ENCODE measurements at regions not wholly inside any gene's neighbourhood (a gene's known extent, or its start where the extent isn't known, plus 50 kb on each side); places are given as distances from the start of the nearest gene placed in this dataset.

- no peak overlapping the region for H3K27ac ChIP-seq
- TF ChIP-seq CTCF (IDR thresholded peaks at IDR 0.05) (no peak), ZFX (IDR thresholded peaks at IDR 0.05; ENCODE audit: borderline replicate concordance) (no peak)
These were observed 213.5 kb upstream of the MBL2 start for GRCh38 chr10:52986125-52986524.

GRCh38 chr10:52984169-52984568, 211.6 kb upstream of the MBL2 start:
- H3K27ac ChIP-seq = no peak overlapping the region
- TF ChIP-seq CTCF (IDR thresholded peaks at IDR 0.05) (no peak), ZFX (IDR thresholded peaks at IDR 0.05; ENCODE audit: borderline replicate concordance) (no peak)

- TF ChIP-seq ZFX (IDR thresholded peaks at IDR 0.05; ENCODE audit: borderline replicate concordance) (no peak), CTCF (IDR thresholded peaks at IDR 0.05) (no peak)
- no peak overlapping the region for H3K27ac ChIP-seq
These were observed 206.9 kb upstream of the MBL2 start for GRCh38 chr10:52979295-52979990.

- no peak overlapping the region for H3K27ac ChIP-seq
- TF ChIP-seq CTCF (IDR thresholded peaks at IDR 0.05) (no peak), ZFX (IDR thresholded peaks at IDR 0.05; ENCODE audit: borderline replicate concordance) (no peak)
These were observed 205.0 kb upstream of the MBL2 start for GRCh38 chr10:52977581-52977980.

- TF ChIP-seq CTCF (IDR thresholded peaks at IDR 0.05) = no peak
- no peak for TF ChIP-seq ZFX (IDR thresholded peaks at IDR 0.05; ENCODE audit: borderline replicate concordance)
- no peak overlapping the region for H3K27ac ChIP-seq
These were observed 195.5 kb upstream of the MBL2 start for GRCh38 chr10:52967806-52968795.

DNA sequence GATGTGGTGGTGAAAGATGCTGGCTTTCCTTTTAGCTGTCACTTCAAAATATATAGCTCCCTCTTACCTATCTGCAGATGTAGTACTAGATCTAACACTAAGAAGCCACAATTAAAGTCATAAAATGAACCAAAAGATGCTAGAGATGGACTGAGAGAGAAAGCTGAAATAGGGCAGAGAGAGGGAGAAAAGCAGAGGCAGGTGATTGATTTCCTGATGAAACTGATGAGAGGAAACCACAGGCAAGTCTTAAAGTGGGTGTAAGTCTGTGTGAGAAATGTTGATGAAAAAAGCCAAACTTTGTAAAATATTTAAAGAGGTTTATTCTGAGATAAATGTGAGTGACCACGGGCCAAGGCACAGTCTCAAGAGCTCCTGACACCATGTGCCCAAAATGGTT, 194.3 kb upstream of the MBL2 start:
- no peak overlapping the region for H3K27ac ChIP-seq
- TF ChIP-seq CTCF (IDR thresholded peaks at IDR 0.05) (no peak), ZFX (IDR thresholded peaks at IDR 0.05; ENCODE audit: borderline replicate concordance) (no peak)

Measured in 22Rv1 (cell line).